GM10248 (cell line): ENCODE measurements at regions not wholly inside any gene's neighbourhood (a gene's known extent, or its start where the extent isn't known, plus 50 kb on each side); places are given as distances from the start of the nearest gene placed in this dataset.

Experiments
- CTCF ChIA-PET: fragments of 300-600 bp; sonication (Branson Sonifier 250); formaldehyde crosslinking; extraction: SDS; loops from one replicate; lab custom pipeline; 2021; ENCODE audit warnings: antibody characterized with exemption; lab: Yijun Ruan, JAX
- POLR2A ChIA-PET: fragments of 350-650 bp; sonication (Branson Sonifier 250); formaldehyde crosslinking; extraction: SDS; loops from one replicate; lab custom pipeline; 2020; ENCODE audit warnings: antibody characterized with exemption; lab: Yijun Ruan, JAX
- DNase-seq: peaks from one replicate; pipeline ENCODE4 v3.0.0; 2012; ENCODE audit errors: extremely low spot score
- TF ChIP-seq, protein P1 (sequence below): IDR thresholded peaks from 2 replicates; pipeline ENCODE4 v1.5.1; 2012; ENCODE audit warnings: mild to moderate bottlenecking, low read depth; ENCODE audit errors: extremely low read depth, missing control alignments, control extremely low read depth

DNA sequence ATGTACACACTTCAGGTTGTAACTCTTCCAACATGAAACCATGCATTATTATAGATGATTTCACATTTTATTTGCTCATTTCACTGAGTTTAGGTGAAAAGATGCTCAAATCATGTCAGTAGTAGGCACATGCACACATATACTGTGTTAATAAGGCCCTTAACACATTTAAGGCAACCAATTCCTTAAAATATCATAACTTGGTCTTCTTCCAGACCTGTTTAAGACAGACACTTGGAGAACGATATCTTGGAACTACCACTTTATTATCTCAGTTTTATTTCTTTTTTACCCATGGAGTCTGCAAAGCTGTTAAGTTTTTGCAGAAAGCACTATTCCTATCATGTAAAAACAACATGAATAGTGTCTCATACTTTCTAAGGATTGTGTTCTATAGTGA lies 395.2 kb upstream of the MIR17HG start:
- TF ChIP-seq, protein P1, sequence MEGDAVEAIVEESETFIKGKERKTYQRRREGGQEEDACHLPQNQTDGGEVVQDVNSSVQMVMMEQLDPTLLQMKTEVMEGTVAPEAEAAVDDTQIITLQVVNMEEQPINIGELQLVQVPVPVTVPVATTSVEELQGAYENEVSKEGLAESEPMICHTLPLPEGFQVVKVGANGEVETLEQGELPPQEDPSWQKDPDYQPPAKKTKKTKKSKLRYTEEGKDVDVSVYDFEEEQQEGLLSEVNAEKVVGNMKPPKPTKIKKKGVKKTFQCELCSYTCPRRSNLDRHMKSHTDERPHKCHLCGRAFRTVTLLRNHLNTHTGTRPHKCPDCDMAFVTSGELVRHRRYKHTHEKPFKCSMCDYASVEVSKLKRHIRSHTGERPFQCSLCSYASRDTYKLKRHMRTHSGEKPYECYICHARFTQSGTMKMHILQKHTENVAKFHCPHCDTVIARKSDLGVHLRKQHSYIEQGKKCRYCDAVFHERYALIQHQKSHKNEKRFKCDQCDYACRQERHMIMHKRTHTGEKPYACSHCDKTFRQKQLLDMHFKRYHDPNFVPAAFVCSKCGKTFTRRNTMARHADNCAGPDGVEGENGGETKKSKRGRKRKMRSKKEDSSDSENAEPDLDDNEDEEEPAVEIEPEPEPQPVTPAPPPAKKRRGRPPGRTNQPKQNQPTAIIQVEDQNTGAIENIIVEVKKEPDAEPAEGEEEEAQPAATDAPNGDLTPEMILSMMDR = no peak
- CTCF ChIA-PET = no interaction called here
- no peak for DNase-seq
- POLR2A ChIA-PET = no interaction called here

DNA sequence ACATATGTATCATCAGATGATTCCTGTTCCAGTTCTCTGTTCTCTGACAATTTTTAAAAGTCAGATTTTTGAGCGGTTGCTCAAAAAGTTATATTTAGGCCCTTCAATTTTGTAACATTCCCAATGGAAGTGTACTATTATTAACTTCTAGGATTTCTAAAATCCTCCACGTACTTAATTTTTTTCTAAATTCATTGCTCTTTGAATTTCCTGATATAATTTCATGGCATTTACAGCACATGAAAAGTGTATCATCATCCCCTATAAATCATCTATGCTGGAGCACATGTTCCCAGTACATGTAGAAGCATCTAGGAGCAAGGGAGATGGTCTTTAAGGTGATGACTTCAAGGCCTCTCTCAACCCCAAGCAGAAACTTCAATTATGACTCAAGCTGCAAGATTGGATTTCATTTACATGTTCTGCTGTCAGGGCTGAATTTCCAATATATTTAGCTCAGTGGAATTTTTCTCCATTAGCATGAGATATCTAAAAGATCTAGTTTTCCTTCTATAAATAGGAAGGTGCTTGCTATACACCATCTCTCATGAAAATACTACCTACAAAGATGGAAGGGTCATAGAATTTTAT lies 392.8 kb upstream of the MIR17HG start:
- CTCF ChIA-PET = no interaction called here
- POLR2A ChIA-PET = no interaction called here

DNA sequence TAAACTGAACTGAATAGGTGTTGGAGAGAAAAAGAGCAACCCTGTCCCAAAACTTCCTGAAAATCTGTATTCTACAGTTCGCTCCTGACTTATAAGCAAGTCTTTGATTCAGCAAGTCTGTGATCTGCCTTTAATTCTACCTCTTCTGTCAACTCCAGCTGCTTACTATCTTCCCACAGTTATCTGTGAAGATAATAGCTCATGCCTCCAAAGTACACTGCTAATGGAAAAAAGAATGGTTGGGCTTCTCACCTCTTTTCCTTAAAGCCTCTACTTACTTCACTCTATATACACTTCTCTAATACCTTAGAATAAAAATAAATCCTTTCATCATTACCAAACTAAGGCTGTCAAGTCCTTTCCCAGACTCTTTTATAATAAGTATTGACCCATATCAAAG lies 391.5 kb upstream of the MIR17HG start:
- TF ChIP-seq, protein P1 = no peak
- POLR2A ChIA-PET = no interaction called here
- DNase-seq = no peak
- CTCF ChIA-PET = interaction anchor here (1.0 kb wide), 1 partner anchor 13 kb away, joined by 3 read pairs; no protein-coding TSS in a partner anchor

More for the DNA sequence above, 392.8 kb upstream of the MIR17HG start:
- DNase-seq = no peak
- TF ChIP-seq, protein P1 = no peak

DNA sequence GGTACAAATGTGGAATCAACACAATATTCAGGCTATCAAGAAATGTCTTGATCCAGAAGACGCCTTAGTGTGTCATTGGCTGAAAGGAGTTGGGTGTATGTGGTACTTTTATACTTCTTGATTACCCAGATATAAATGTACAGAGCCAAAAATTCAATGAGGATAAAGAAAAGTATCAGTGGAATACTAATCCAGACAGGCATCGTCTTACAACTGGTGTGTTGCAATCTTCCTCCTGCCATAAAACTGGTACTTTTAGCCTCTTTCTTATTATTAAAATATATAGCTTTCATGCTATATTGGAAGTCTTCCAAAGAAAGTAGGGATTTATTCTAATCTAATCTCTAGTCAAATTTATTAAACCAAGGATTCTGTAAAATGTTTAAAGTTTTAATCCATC lies 388.6 kb upstream of the MIR17HG start:
- CTCF ChIA-PET = no interaction called here
- TF ChIP-seq, protein P1 = no peak
- POLR2A ChIA-PET = no interaction called here
- no peak for DNase-seq

DNA sequence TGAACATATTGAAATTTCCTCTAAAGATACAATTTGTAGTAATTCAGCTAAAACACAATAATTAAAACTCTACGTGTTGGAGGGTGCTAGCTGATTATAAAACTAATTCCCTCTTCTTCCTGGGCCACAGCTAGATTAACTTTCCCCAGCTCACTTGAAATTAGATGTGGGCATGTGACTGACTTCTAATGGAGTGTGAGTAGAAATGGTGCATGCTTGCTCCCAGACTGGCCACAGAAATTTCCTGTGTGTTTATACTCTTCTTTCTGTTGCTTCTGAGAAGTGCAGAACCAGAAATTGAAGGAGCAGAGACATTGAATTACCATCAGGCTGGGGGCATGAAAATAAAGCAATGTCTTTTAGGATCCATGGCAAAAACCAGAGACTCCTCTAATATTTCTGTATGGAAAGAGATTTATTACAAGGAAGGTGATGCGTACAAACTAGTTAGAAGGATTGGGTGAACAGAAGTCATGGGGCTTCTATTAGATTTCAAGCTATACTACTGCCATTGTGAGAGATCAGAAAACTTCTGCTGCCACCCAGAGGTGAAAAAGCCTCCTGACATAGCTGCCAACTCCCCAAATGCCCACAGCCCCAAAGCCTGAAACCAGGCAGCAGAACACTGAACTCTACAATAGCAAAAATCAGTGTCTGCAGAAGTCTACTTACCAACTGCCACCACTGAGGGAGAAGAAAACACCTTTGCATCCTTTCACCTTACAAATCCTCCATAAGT lies 379.2 kb upstream of the MIR17HG start:
- CTCF ChIA-PET = interaction anchor here (0.9 kb wide), 1 partner anchor 12 kb away, joined by 3 read pairs; no protein-coding TSS in a partner anchor

DNA sequence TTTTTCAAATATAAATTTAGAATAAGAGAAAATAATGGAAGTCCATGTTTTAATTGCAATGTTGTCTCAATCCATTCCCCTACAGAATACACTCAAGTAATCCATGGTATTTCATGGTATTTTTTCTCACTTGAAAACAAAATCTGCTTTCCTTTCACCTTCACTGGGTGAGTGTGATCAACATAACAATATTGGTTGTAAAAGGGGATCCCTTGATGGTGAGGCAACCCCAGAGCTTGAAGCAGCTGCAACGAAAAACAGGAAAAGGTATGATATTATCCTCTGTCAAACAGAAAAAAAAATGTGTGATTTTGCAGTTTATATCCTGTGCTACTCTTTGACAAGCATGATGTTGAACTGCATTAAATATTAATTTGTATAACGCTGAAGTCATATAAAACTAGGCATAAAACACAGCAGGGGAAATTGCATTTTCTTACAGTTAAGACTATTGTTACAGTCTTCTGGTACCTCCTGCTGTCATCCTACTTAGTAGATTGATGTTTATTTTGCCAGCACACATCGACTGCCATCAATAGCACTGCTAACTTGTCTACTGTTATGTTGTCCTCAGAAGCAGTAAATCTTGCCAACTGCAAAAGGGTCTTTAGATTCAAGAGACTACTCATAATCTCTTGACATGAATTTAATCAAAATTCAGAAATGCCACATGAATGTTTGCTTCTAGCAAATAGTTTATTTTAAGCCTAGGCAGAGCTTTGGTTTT lies 373.1 kb upstream of the MIR17HG start:
- POLR2A ChIA-PET = no interaction called here

More for the DNA sequence above, 379.2 kb upstream of the MIR17HG start:
- POLR2A ChIA-PET = no interaction called here
- DNase-seq = no peak
- TF ChIP-seq, protein P1 = no peak

More for the DNA sequence above, 373.1 kb upstream of the MIR17HG start:
- CTCF ChIA-PET = no interaction called here
- DNase-seq = no peak
- TF ChIP-seq, protein P1 = no peak
